Heart left ventricle (tissue), 16 donors: ENCODE measurements at regions not wholly inside any gene's neighbourhood (a gene's known extent, or its start where the extent isn't known, plus 50 kb on each side); places are given as distances from the start of the nearest gene placed in this dataset.
"Not testable (repeated sequence)": the region's sequence is repeated elsewhere in the genome, so short reads cannot be mapped to it uniquely, and the experiment has no call there.

Experiments
- ATAC-seq, 4 donors: fragments of 200-7000 bp; cut with Tn5 transposase; one replicate each; pipeline ENCODE4 v1.9.1; 2020 to 2022; ENCODE audit warnings: moderate library complexity in 4 of 4, mild to moderate bottlenecking in 3 of 4, moderate number of reproducible peaks in 1 of 4
- DNase-seq, 5 donors: peaks; one replicate each; pipeline ENCODE4 v3.0.0-alpha.2; 2020
- H3K27ac ChIP-seq, 12 donors: fragments of 200-600 bp; sonication (generic) in 4 of 12; one replicate each; pipeline versions ENCODE4 v1.5.0 to v1.8.0; 2016 to 2022; ENCODE audit warnings: mild to moderate bottlenecking in 2 of 12
- H3K27me3 ChIP-seq, 9 donors: fragments of 200-600 bp; sonication (generic) in 2 of 9; one replicate each; pipeline versions ENCODE4 v1.5.1 to v1.8.0; 2016 to 2022; ENCODE audit warnings: mild to moderate bottlenecking in 3 of 9
- H3K36me3 ChIP-seq, 9 donors: fragments of 200-600 bp; sonication (generic) in 2 of 9; one replicate each; pipeline versions ENCODE4 v1.5.0 to v1.8.0; 2018 to 2022; ENCODE audit warnings: mild to moderate bottlenecking in 2 of 9
- H3K4me1 ChIP-seq, 12 donors: fragments of 200-600 bp; sonication (generic) in 4 of 12; one replicate each; pipeline versions ENCODE4 v1.5.0 to v1.8.0; 2016 to 2022; ENCODE audit warnings: mild to moderate bottlenecking in 3 of 12
- H3K4me3 ChIP-seq, 12 donors: fragments of 200-600 bp; sonication (generic) in 4 of 12; one replicate each; pipeline versions ENCODE4 v1.5.0 to v1.8.0; 2017 to 2022; ENCODE audit warnings: mild to moderate bottlenecking in 9 of 12, moderate library complexity in 4 of 12
- H3K9me3 ChIP-seq, 12 donors: fragments of 200-600 bp; sonication (generic) in 4 of 12; one replicate each; pipeline versions ENCODE4 v1.5.0 to v1.8.0; 2016 to 2022; ENCODE audit warnings: mild to moderate bottlenecking in 1 of 12
- POLR2A ChIP-seq, 2 donors: fragments of 450-650 bp; IDR thresholded peaks; one replicate each; pipeline ENCODE4 v1.6.1; 2017; ENCODE audit warnings: antibody characterized with exemption in 2 of 2, mild to moderate bottlenecking in 2 of 2, moderate library complexity in 2 of 2
- WGBS, 4 donors: extraction: QIAGEN DNeasy Blood & Tissue Kit in 2 of 4; methylation state at CpG; one replicate each; pipeline versions ENCODE4 v1.1.5 to v1.1.7; 2013 to 2018; 5-methylcytosine and 5-hydroxymethylcytosine counted together
- intact Hi-C, 10 donors: fragments of 100-400 bp; cut with DNase I; formaldehyde crosslinking; loops; one replicate each; pipeline versions ENCODE4 v1.11.1 to v1.14.2; 2022
- TF ChIP-seq, protein P1 (sequence below), 12 donors: fragments of 200-600 bp; sonication (generic) in 4 of 12; IDR thresholded peaks; one replicate each; pipeline versions ENCODE4 v1.5.0 to v1.8.0; 2018 to 2022; ENCODE audit warnings: antibody characterized with exemption in 12 of 12, mild to moderate bottlenecking in 5 of 12
- donor health status: ischemic (EF 13 %, LVEDD 7.1; RV severe dilation, severe dysfunction).
- donor health status: healthy with polysubstance abuse.
- donor health status: DM: no; HTN: yes; CAD: no.
- donor health status: DM: no; HTN: no; CAD: no.
- donor health status: ischemic (EF 25% LVEDD 6.9; RV normal size, moderate dysfunction).
- donor health status: ischemic (EF 25% LVEDD 5.7; RV mildly dilated, moderate dysfunction).
- donor health status: healthy.
- donor health status: DM: yes; HTN: yes; CAD: no.
- donor health status: ischemic (EF 35%, LVEDD 5.7; RV mildly dilated, moderate dysfunction).
- donor health status: nonischemic (EF 11% LVEDD 7.7; RV severe dilation, severe dysfunction).
- donor health status: DM: yes; HTN: yes; CAD: no.
- donor health status: PGD.
- donor health status: ischemic (EF 29% LVEDD 5.4; RV normal size, mild dysfunction).
- donor health status: nonischemic (EF 23%, LVEDD 6.1; RV moderate dilation, normal function).

- intact Hi-C loops, result no loop called here
- WGBS, 4 donors, result 27 to 58% (median 54%) methylated on average over 1 of the region's 1 CpG
- Histone ChIP-seq H3K27ac (no peak overlapping the region), H3K4me1 (no peaks in the 10 kb centered on the region), H3K4me3 (no peak overlapping the region), H3K36me3 (no peaks in the 10 kb centered on the region), H3K27me3 (no peaks in the 10 kb centered on the region), H3K9me3 (no peaks in the 10 kb centered on the region)
- no peak for TF ChIP-seq POLR2A (IDR thresholded peaks at IDR 0.05)
- TF ChIP-seq, protein P1, sequence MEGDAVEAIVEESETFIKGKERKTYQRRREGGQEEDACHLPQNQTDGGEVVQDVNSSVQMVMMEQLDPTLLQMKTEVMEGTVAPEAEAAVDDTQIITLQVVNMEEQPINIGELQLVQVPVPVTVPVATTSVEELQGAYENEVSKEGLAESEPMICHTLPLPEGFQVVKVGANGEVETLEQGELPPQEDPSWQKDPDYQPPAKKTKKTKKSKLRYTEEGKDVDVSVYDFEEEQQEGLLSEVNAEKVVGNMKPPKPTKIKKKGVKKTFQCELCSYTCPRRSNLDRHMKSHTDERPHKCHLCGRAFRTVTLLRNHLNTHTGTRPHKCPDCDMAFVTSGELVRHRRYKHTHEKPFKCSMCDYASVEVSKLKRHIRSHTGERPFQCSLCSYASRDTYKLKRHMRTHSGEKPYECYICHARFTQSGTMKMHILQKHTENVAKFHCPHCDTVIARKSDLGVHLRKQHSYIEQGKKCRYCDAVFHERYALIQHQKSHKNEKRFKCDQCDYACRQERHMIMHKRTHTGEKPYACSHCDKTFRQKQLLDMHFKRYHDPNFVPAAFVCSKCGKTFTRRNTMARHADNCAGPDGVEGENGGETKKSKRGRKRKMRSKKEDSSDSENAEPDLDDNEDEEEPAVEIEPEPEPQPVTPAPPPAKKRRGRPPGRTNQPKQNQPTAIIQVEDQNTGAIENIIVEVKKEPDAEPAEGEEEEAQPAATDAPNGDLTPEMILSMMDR (IDR thresholded peaks at IDR 0.05), result no peak
- DNase-seq (no peak), ATAC-seq (no peak)
Measured at GRCh38 chr5:18601185-18601584, 966.9 kb downstream of the TAF11L14 start.

- Histone ChIP-seq H3K27ac (no peak overlapping the region), H3K36me3 (no peaks in the 10 kb centered on the region), H3K27me3 (no peaks in the 10 kb centered on the region), H3K4me1 (no peaks in the 10 kb centered on the region), H3K9me3 (no peaks in the 10 kb centered on the region), H3K4me3 (no peak overlapping the region)
- ATAC-seq (no peak), DNase-seq (no peak)
- WGBS, 4 donors, result 74 to 80% (median 76%) methylated on average over 1 of the region's 1 CpG
- intact Hi-C loops, result no loop called here
- TF ChIP-seq POLR2A (IDR thresholded peaks at IDR 0.05), result no peak
- TF ChIP-seq, protein P1 (IDR thresholded peaks at IDR 0.05), result no peak
Measured at GRCh38 chr5:18602402-18602801, 968.1 kb downstream of the TAF11L14 start.

GRCh38 chr5:18605186-18605585, 970.9 kb downstream of the TAF11L14 start:
- intact Hi-C loops, result no loop called here
- Histone ChIP-seq H3K36me3 (no peaks in the 10 kb centered on the region), H3K4me1 (no peaks in the 10 kb centered on the region), H3K4me3 (no peak overlapping the region), H3K27me3 (no peaks in the 10 kb centered on the region), H3K9me3 (no peaks in the 10 kb centered on the region), H3K27ac (no peak overlapping the region)
- DNase-seq (no peak), ATAC-seq (no peak)
- no peak for TF ChIP-seq POLR2A (IDR thresholded peaks at IDR 0.05)
- TF ChIP-seq, protein P1 (IDR thresholded peaks at IDR 0.05), result no peak

- H3K27me3 ChIP-seq, result no peaks in the 10 kb centered on the region
- intact Hi-C loops, result no loop called here
- no peaks in the 10 kb centered on the region for H3K36me3 ChIP-seq
- ATAC-seq (no peak), DNase-seq (no peak)
- H3K9me3 ChIP-seq, result peaks cover 0 to 3% (median 0%) of the 10 kb centered on the region in 12 donors
- WGBS, 4 donors, result 75 to 83% (median 78%) methylated on average over 5 of the region's 5 CpGs
- no peak overlapping the region for H3K27ac ChIP-seq
- H3K4me3 ChIP-seq, result no peak overlapping the region
- TF ChIP-seq POLR2A (IDR thresholded peaks at IDR 0.05), result no peak
- TF ChIP-seq, protein P1 (IDR thresholded peaks at IDR 0.05), result no peak
- no peaks in the 10 kb centered on the region for H3K4me1 ChIP-seq
Measured at GRCh38 chr5:18607570-18607969, 973.3 kb downstream of the TAF11L14 start.

GRCh38 chr5:18617191-18617590, 982.9 kb downstream of the TAF11L14 start:
- DNase-seq, H3K4me1 ChIP-seq, intact Hi-C loops, H3K27me3 ChIP-seq, H3K36me3 ChIP-seq, H3K4me3 ChIP-seq, ATAC-seq, H3K27ac ChIP-seq: not testable (repeated sequence)
- 71 to 91% (median 80%) methylated on average over 2 of the region's 2 CpGs for WGBS, 4 donors
- peaks cover 0 to 23% (median 14%) of the 10 kb centered on the region in 12 donors for H3K9me3 ChIP-seq
